OCI-LY7 (cell line): ENCODE measurements at regions not wholly inside any gene's neighbourhood (a gene's known extent, or its start where the extent isn't known, plus 50 kb on each side); places are given as distances from the start of the nearest gene placed in this dataset.

Experiments used
- BruUV-seq: library from RNA; stranded (reverse); fragments of 400-500 nt; replicated peaks from 2 replicates; lab custom pipeline; 2021; lab: Mats Ljungman, UMichigan
- CTCF ChIA-PET: fragments of 300-600 bp; sonication (Branson Sonifier 250); formaldehyde crosslinking; loops from one replicate; lab custom pipeline; 2022; ENCODE audit warnings: antibody characterized with exemption; ENCODE audit not compliant: unreplicated experiment; lab: Charles Lee
- POLR2A ChIA-PET: fragments of 300-600 bp; sonication (Branson Sonifier 250); formaldehyde crosslinking; loops from one replicate; lab custom pipeline; 2022; ENCODE audit warnings: antibody characterized with exemption; lab: Charles Lee
- DNase-seq: peaks from one replicate; pipeline ENCODE4 v3.0.0-alpha.2; 2015; ENCODE audit warnings: low spot score
- H2AFZ ChIP-seq: fragments of 200-600 bp; sonication (generic), shearing (Covaris generic); 2 replicates; pipeline ENCODE4 v1.6.1; 2014; ENCODE audit warnings: mild to moderate bottlenecking, antibody characterized with exemption, low read length, moderate library complexity
- H3K27ac ChIP-seq: fragments of 200-600 bp; sonication (generic); 2 replicates; pipeline ENCODE4 v1.5.1; 2014; ENCODE audit warnings: mixed run types, low read depth, mild to moderate bottlenecking, moderate library complexity, low read length, inconsistent platforms; ENCODE audit not compliant: poor library complexity, severe bottlenecking
- H3K36me3 ChIP-seq: fragments of 200-600 bp; sonication (generic); 2 replicates; pipeline ENCODE4 v1.6.1; 2014; ENCODE audit warnings: mild to moderate bottlenecking, antibody characterized with exemption, low read length, moderate library complexity, mixed read lengths; ENCODE audit not compliant: insufficient read depth
- H3K4me1 ChIP-seq: fragments of 200-600 bp; sonication (generic); 2 replicates; pipeline ENCODE4 v1.5.1; 2014; ENCODE audit warnings: mild to moderate bottlenecking, low read length; ENCODE audit not compliant: insufficient read depth, poor library complexity, severe bottlenecking
- H3K4me2 ChIP-seq: fragments of 200-600 bp; sonication (generic); 2 replicates; pipeline ENCODE4 v1.6.1; 2014; ENCODE audit warnings: mild to moderate bottlenecking, low read length
- H3K4me3 ChIP-seq: fragments of 200-600 bp; sonication (generic); 2 replicates; pipeline ENCODE4 v1.5.1; 2014; ENCODE audit warnings: mild to moderate bottlenecking, low read depth, low read length; ENCODE audit not compliant: poor library complexity, severe bottlenecking
- H3K79me2 ChIP-seq: fragments of 200-600 bp; sonication (generic); 2 replicates; pipeline ENCODE4 v1.6.1; 2016; ENCODE audit warnings: low read depth, mild to moderate bottlenecking, low read length, moderate library complexity, mixed read lengths; ENCODE audit not compliant: insufficient read depth
- H3K9me2 ChIP-seq: fragments of 200-600 bp; sonication (generic); 2 replicates; pipeline ENCODE4 v1.6.1; 2016; ENCODE audit warnings: mild to moderate bottlenecking, low read length, mixed read lengths; ENCODE audit not compliant: insufficient read depth
- H3K9me3 ChIP-seq: fragments of 200-600 bp; sonication (generic); 2 replicates; pipeline ENCODE4 v1.6.1; 2014; ENCODE audit warnings: mild to moderate bottlenecking, mixed run types, low read length, mixed read lengths
- H4K20me1 ChIP-seq: fragments of 200-600 bp; sonication (generic); 2 replicates; pipeline ENCODE4 v1.6.1; 2014; ENCODE audit warnings: mild to moderate bottlenecking, antibody characterized with exemption, low read length, moderate library complexity, mixed read lengths; ENCODE audit not compliant: insufficient read depth
- EZH2phosphoT487 ChIP-seq: fragments of 200-600 bp; sonication (generic); IDR thresholded peaks from 2 replicates; pipeline ENCODE4 v1.6.1; 2018; ENCODE audit warnings: low read depth, borderline replicate concordance, mild to moderate bottlenecking, mixed run types, antibody characterized with exemption, low read length, moderate library complexity, mixed read lengths
- intact Hi-C: fragments of 100-400 bp; cut with micrococcal nuclease; formaldehyde crosslinking; loops from one replicate; pipeline ENCODE4 v1.10.0; 2022; ENCODE audit not compliant: unreplicated experiment
- TF ChIP-seq, protein P1 (sequence below): fragments of 200-600 bp; sonication (generic); conservative IDR thresholded peaks from 2 replicates; pipeline ENCODE4 v1.5.1; 2014; ENCODE audit warnings: mild to moderate bottlenecking, antibody characterized with exemption, low read length, moderate library complexity, mixed read lengths

DNA sequence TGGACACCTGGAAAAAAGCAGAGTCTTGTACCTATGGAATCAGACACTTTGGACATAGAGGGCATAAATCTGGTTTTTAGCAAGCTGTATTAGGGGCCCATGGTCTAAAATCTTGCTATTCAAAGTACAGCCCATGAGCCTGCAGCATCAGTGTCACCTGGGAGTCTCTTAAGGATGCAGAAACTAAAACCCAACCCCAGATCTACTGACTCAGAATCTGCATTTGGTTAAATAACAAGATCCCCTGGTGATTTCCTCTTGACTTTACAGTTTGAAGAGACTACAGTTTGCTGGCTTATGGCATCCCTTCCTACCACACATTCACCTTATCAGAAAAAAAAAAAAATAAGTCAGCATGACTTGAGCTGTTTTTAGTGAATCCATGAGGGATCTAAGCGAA, 74.9 kb upstream of the NR2F2 start:
- no peaks in the 10 kb centered on the region for H3K79me2 ChIP-seq
- H2AFZ ChIP-seq: no peak overlapping the region
- no peak overlapping the region for H3K4me2 ChIP-seq
- TF ChIP-seq, protein P1, sequence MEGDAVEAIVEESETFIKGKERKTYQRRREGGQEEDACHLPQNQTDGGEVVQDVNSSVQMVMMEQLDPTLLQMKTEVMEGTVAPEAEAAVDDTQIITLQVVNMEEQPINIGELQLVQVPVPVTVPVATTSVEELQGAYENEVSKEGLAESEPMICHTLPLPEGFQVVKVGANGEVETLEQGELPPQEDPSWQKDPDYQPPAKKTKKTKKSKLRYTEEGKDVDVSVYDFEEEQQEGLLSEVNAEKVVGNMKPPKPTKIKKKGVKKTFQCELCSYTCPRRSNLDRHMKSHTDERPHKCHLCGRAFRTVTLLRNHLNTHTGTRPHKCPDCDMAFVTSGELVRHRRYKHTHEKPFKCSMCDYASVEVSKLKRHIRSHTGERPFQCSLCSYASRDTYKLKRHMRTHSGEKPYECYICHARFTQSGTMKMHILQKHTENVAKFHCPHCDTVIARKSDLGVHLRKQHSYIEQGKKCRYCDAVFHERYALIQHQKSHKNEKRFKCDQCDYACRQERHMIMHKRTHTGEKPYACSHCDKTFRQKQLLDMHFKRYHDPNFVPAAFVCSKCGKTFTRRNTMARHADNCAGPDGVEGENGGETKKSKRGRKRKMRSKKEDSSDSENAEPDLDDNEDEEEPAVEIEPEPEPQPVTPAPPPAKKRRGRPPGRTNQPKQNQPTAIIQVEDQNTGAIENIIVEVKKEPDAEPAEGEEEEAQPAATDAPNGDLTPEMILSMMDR: no peak
- no peak for TF ChIP-seq EZH2phosphoT487
- H3K27ac ChIP-seq: no peak overlapping the region
- H3K4me3 ChIP-seq: no peak overlapping the region
- no peaks in the 10 kb centered on the region for H3K9me3 ChIP-seq
- no TSS peak for BruUV-seq
- no peaks in the 10 kb centered on the region for H3K9me2 ChIP-seq
- H4K20me1 ChIP-seq: no peaks in the 10 kb centered on the region
- H3K36me3 ChIP-seq: no peaks in the 10 kb centered on the region
- no peak for DNase-seq
- CTCF ChIA-PET: no interaction called here
- POLR2A ChIA-PET: no interaction called here
- H3K4me1 ChIP-seq: no peaks in the 10 kb centered on the region
- intact Hi-C loops: no loop called here

- H3K4me2 ChIP-seq: no peak overlapping the region
- DNase-seq: no peak
- H3K79me2 ChIP-seq: no peaks in the 10 kb centered on the region
- no peak overlapping the region for H2AFZ ChIP-seq
- intact Hi-C loops: no loop called here
- no TSS peak for BruUV-seq
- H3K4me1 ChIP-seq: no peaks in the 10 kb centered on the region
- H3K9me3 ChIP-seq: no peaks in the 10 kb centered on the region
- H3K4me3 ChIP-seq: no peak overlapping the region
- ChIA-PET POLR2A (interaction anchor here (0.6 kb wide), 1 partner anchor 935 kb away, joined by 3 read pairs; no protein-coding TSS in a partner anchor), CTCF (no interaction called here)
- no peak overlapping the region for H3K27ac ChIP-seq
- H3K36me3 ChIP-seq: no peaks in the 10 kb centered on the region
- no peaks in the 10 kb centered on the region for H4K20me1 ChIP-seq
- H3K9me2 ChIP-seq: no peaks in the 10 kb centered on the region
- TF ChIP-seq EZH2phosphoT487: no peak
- TF ChIP-seq, protein P1: no peak
Measured at GRCh38 chr15:96261575-96262034, 68.9 kb upstream of the NR2F2 start.

- TF ChIP-seq EZH2phosphoT487: no peak
- TF ChIP-seq, protein P1: no peak
- Histone ChIP-seq H4K20me1 (no peaks in the 10 kb centered on the region), H3K27ac (no peak overlapping the region), H3K9me3 (no peaks in the 10 kb centered on the region), H3K4me2 (no peak overlapping the region), H3K4me3 (no peak overlapping the region), H3K9me2 (no peaks in the 10 kb centered on the region), H3K36me3 (no peaks in the 10 kb centered on the region), H3K79me2 (no peaks in the 10 kb centered on the region), H3K4me1 (no peaks in the 10 kb centered on the region), H2AFZ (no peak overlapping the region)
- no peak for DNase-seq
- POLR2A ChIA-PET: interaction anchor here (0.6 kb wide), 1 partner anchor 935 kb away, joined by 3 read pairs; no protein-coding TSS in a partner anchor
- intact Hi-C loops: no loop called here
- CTCF ChIA-PET: no interaction called here
- BruUV-seq: no TSS peak
Measured at GRCh38 chr15:96262097-96262496, 68.4 kb upstream of the NR2F2 start.
